RWPE1 (cell line): ENCODE measurements at regions not wholly inside any gene's neighbourhood (a gene's known extent, or its start where the extent isn't known, plus 50 kb on each side); places are given as distances from the start of the nearest gene placed in this dataset.

ENCODE experiments used
- CTCF ChIA-PET: fragments of 350-600 bp; sonication (Branson Sonifier 250); formaldehyde crosslinking; extraction: SDS; loops from one replicate; lab custom pipeline; 2021; lab: Yijun Ruan, JAX
- POLR2A ChIA-PET: fragments of 400-600 bp; formaldehyde crosslinking; extraction: SDS; loops from one replicate; lab custom pipeline; 2020; ENCODE audit warnings: antibody characterized with exemption; ENCODE audit not compliant: low non-redundant PET; lab: Yijun Ruan, JAX
- DNase-seq: peaks from one replicate; pipeline ENCODE4 v3.0.0; 2012; ENCODE audit warnings: low spot score
- H3K27ac ChIP-seq: fragments of 450-650 bp; 2 replicates; pipeline ENCODE4 v1.5.1; 2017
- CTCF ChIP-seq: fragments of 450-650 bp; conservative IDR thresholded peaks from 2 replicates; pipeline ENCODE4 v1.5.1; 2017; ENCODE audit warnings: low read depth, mild to moderate bottlenecking

DNA sequence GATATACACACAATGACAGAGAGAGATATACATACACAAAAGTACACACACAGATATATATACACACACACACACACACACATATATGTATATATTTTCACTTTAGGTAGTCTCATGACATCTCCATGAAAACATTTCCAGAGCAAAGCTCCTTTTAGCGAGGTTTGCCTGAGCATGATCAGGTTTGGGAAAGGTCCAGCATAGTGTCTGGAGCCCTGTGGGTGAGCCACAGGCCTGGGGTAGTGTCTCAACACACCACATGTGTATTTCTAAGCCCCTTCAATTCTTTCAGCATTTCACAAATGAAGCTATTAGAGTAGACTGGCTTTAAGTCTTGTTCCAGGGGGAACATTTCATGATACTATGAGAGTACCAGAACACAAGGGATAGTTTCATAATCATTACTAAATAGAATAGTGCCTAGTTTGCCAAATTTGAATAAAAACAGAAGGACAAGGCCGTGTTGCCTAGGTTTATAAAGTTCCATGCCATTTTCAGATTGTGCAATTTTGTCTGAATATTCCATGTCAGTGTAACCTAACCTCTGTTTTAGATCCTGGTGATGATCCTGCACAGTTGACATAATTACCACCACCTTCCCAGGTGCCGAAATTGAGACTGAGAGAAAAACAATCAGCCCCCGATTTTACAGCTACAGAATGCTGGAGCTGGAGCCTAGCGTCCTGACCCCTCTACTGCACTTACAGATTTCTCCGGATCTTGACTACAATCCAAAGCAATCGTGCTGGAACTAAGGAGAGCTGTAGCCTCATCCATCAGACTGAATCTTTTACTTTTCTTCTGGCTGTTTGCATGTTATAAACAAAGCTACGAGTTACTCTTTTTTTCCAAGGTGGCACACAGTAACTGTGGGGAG, 332.7 kb downstream of the CYRIA start:
- TF ChIP-seq CTCF = no peak
- CTCF ChIA-PET = no interaction called here
- no peak overlapping the region for H3K27ac ChIP-seq
- POLR2A ChIA-PET = no interaction called here
- no peak for DNase-seq

DNA sequence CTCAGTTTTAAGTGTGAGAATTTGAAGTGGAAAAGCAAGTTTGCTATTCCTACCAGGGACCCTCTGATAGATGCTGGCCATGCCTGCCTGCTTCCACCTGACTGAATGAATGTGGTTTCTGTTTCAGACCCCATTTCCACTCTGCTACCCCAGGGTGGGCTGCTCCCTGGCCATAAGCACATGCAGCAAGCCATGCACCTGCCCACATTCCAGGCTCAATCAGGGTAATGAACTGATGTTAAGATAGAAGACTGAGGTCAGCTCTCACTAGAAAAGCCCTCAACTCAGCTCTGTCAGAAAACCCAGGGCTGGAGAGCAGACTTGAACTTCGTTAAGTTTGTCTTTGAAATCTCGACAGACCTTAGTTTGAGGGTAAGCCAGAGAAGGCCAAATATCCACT, 333.9 kb downstream of the CYRIA start:
- no peak overlapping the region for H3K27ac ChIP-seq
- no peak for DNase-seq
- POLR2A ChIA-PET = no interaction called here
- CTCF ChIA-PET = no interaction called here
- no peak for TF ChIP-seq CTCF

- ChIA-PET POLR2A (no interaction called here), CTCF (no interaction called here)
- H3K27ac ChIP-seq = no peak overlapping the region
- no peak for DNase-seq
- no peak for TF ChIP-seq CTCF
Observed at GRCh38 chr2:16330982-16331381, 334.7 kb downstream of the CYRIA start.

- H3K27ac ChIP-seq = no peak overlapping the region
- ChIA-PET POLR2A (no interaction called here), CTCF (interaction anchor here (0.5 kb wide), 1 partner anchor 157 kb away, joined by 3 read pairs; no protein-coding TSS in a partner anchor)
- DNase-seq = no peak
- TF ChIP-seq CTCF = no peak
Observed at GRCh38 chr2:16330571-16330970, 335.1 kb downstream of the CYRIA start.

- CTCF ChIA-PET = interaction anchor here (0.5 kb wide), 1 partner anchor 158 kb away, joined by 3 read pairs; no protein-coding TSS in a partner anchor
- TF ChIP-seq CTCF = no peak
- DNase-seq = no peak
- H3K27ac ChIP-seq = no peak overlapping the region
- POLR2A ChIA-PET = no interaction called here
Observed at GRCh38 chr2:16330012-16330411, 335.6 kb downstream of the CYRIA start.

GRCh38 chr2:16329421-16329820, 336.2 kb downstream of the CYRIA start:
- no peak overlapping the region for H3K27ac ChIP-seq
- TF ChIP-seq CTCF = no peak
- CTCF ChIA-PET = interaction anchor here (0.6 kb wide), 1 partner anchor 357 kb away, joined by 4 read pairs; no protein-coding TSS in a partner anchor
- POLR2A ChIA-PET = no interaction called here
- no peak for DNase-seq
